ENCODE measurements at regions not wholly inside any gene's neighbourhood (a gene's known extent, or its start where the extent isn't known, plus 50 kb on each side); places are given as distances from the start of the nearest gene placed in this dataset.

GRCh38 chr9:88773627-88774244 is 217.5 kb upstream of the S1PR3 start:
- Histone ChIP-seq H3K4me3 (no peak overlapping the region), H3K4me1 (peaks cover 74% of the 10 kb centered on the region), H3K4me2 (peak overlapping the region; percentile 77), H3K9me3 (no peaks in the 10 kb centered on the region), H3K27ac (peak overlapping the region; percentile 96 to 99)
- DNase-seq (ENCODE audit: low read depth in 1 of 2, low spot score in 1 of 2) (peak in 1 of 2 experiments; percentile 74), FAIRE-seq (peak; percentile 39), ATAC-seq (peak in 1 of 2 experiments; percentile 6; a peak in 2 of 6 replicates)
- POLR2A ChIA-PET, result no interaction called here
- WGBS (ENCODE audit: missing lambda C conversion rate), result 10% methylated on average over 4 of the region's 4 CpGs
- CTCF ChIA-PET, result interaction anchor here (2.1 kb wide), 1 partner anchor 227 kb away, joined by 6 read pairs; no protein-coding TSS in a partner anchor
- no peak for TF ChIP-seq RARB (CRISPR knock-in tag; IDR thresholded peaks at IDR 0.05)
- no peak; the same call in 1 of the 2 replicates for TF ChIP-seq FOSL2 (IDR thresholded peaks at IDR 0.05)
- peak; percentile 78 for TF ChIP-seq FOSL2 (CRISPR knock-in tag; IDR thresholded peaks at IDR 0.05)
- TF ChIP-seq JUNB (IDR thresholded peaks at IDR 0.05), result peak; percentile 59
- TF ChIP-seq MAFK (IDR thresholded peaks at IDR 0.05; ENCODE audit: partially characterized antibody), result peak; percentile 69
- peak; percentile 48; the same call in 1 of the 2 replicates for TF ChIP-seq MAX (IDR thresholded peaks at IDR 0.05)
- no peak for TF ChIP-seq EP300 (IDR thresholded peaks at IDR 0.05)
- no peak for TF ChIP-seq HES2 (IDR thresholded peaks at IDR 0.05)
- no peak for TF ChIP-seq TFCP2L1 (CRISPR knock-in tag; IDR thresholded peaks at IDR 0.05)

GRCh38 chr9:88775037-88775471 is 216.2 kb upstream of the S1PR3 start:
- ChIA-PET POLR2A (no interaction called here), CTCF (interaction anchor here (1.1 to 2.1 kb wide), 2 partner anchors 197 to 226 kb away, joined by 3 to 6 read pairs; no protein-coding TSS in a partner anchor)
- Histone ChIP-seq H3K4me2 (peak overlapping the region; percentile 77), H3K4me1 (peaks cover 74% of the 10 kb centered on the region), H3K27ac (peak overlapping the region; percentile 96 to 99), H3K4me3 (no peak overlapping the region), H3K9me3 (no peaks in the 10 kb centered on the region)
- FAIRE-seq (peak; percentile 36), DNase-seq (ENCODE audit: low read depth in 1 of 2, low spot score in 1 of 2) (peak in 1 of 2 experiments; percentile 89), ATAC-seq (peak; percentile 75 to 80)
- WGBS (ENCODE audit: missing lambda C conversion rate), result 0% methylated on average over 1 of the region's 1 CpG
- TF ChIP-seq MAX (IDR thresholded peaks at IDR 0.05), result no peak
- TF ChIP-seq TP53 (CRISPR knock-in tag; IDR thresholded peaks at IDR 0.05), result no peak
- TF ChIP-seq RFX5 (IDR thresholded peaks at IDR 0.05), result no peak
- no peak for TF ChIP-seq PBX3 (IDR thresholded peaks at IDR 0.05)
- no peak for TF ChIP-seq HOXA7 (CRISPR knock-in tag; IDR thresholded peaks at IDR 0.05)
- TF ChIP-seq EHMT2 (IDR thresholded peaks at IDR 0.05; ENCODE audit: low read depth), result no peak
- no peak for TF ChIP-seq KDM5A (IDR thresholded peaks at IDR 0.05)
- TF ChIP-seq REST (IDR thresholded peaks at IDR 0.05), result no peak
- TF ChIP-seq HOXB13 (CRISPR knock-in tag; IDR thresholded peaks at IDR 0.05; ENCODE audit: low read depth), result no peak
- TF ChIP-seq NFE2L2 (conservative IDR thresholded peaks at IDR 0.05; ENCODE audit: low read length), result peak; percentile 71
- TF ChIP-seq NR3C1 (IDR thresholded peaks at IDR 0.05), result no peak
- TF ChIP-seq POLR2AphosphoS2 (conservative IDR thresholded peaks at IDR 0.05; ENCODE audit: low read length), result no peak
- no peak for TF ChIP-seq FOSB (CRISPR knock-in tag; IDR thresholded peaks at IDR 0.05)
- TF ChIP-seq SMC3 (IDR thresholded peaks at IDR 0.05), result peak; percentile 29; the same call in 2 of the 3 replicates
- TF ChIP-seq EHF (CRISPR knock-in tag; IDR thresholded peaks at IDR 0.05), result no peak
- peak; percentile 85 for TF ChIP-seq JUNB (IDR thresholded peaks at IDR 0.05)
- TF ChIP-seq ZC3H11A (IDR thresholded peaks at IDR 0.05), result no peak
- no peak for TF ChIP-seq BHLHE40 (IDR thresholded peaks at IDR 0.05; ENCODE audit: low read depth, low read length)
- TF ChIP-seq PHF8 (IDR thresholded peaks at IDR 0.05; ENCODE audit: borderline replicate concordance, low read depth), result no peak
- TF ChIP-seq CHD4 (IDR thresholded peaks at IDR 0.05; ENCODE audit: borderline replicate concordance), result no peak
- peak; percentile 88 to 92 for TF ChIP-seq CEBPB (IDR thresholded peaks at IDR 0.05)
- peak; percentile 46; the same call in 1 of the 2 replicates for TF ChIP-seq FOXS1 (CRISPR knock-in tag; IDR thresholded peaks at IDR 0.05)
- TF ChIP-seq JUN (IDR thresholded peaks at IDR 0.05), result peak; percentile 58 to 75; a peak in 4 of 5 replicates
- no peak for TF ChIP-seq MAZ (IDR thresholded peaks at IDR 0.05; ENCODE audit: borderline replicate concordance, low read depth, low read length)
- 0 out of 2 replicates have a peak, but pooled peaks have one; percentile 4 for TF ChIP-seq E2F6 (IDR thresholded peaks at IDR 0.05; ENCODE audit: borderline replicate concordance, low read depth)
- TF ChIP-seq MYC (IDR thresholded peaks at IDR 0.05; ENCODE audit: borderline replicate concordance, low read length), result no peak
- no peak for TF ChIP-seq RNF2 (IDR thresholded peaks at IDR 0.05; ENCODE audit: borderline replicate concordance, low read depth)
